ENCODE measurements at regions not wholly inside any gene's neighbourhood (a gene's known extent, or its start where the extent isn't known, plus 50 kb on each side); places are given as distances from the start of the nearest gene placed in this dataset.

DNA sequence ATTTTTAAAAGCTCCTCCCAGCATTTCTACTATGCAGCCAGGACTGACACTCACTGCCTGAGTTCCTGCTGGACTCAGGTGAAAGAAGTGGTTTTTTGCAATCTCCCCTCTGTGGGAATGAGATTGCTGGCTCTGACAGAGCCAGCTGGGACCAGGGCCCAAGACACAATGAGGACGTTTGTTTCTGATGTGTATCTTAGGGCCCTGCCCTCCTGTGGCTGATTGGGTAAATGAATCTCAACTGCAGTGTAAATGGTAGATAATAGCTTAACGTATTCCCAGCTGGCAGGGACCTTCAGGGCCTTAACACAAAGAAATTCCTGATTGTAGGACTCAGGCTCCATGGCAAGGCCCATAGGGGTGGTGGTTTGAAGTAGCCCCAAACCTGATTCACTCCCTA lies 85.8 kb upstream of the PRPS1 start:
- TF ChIP-seq, protein P1, sequence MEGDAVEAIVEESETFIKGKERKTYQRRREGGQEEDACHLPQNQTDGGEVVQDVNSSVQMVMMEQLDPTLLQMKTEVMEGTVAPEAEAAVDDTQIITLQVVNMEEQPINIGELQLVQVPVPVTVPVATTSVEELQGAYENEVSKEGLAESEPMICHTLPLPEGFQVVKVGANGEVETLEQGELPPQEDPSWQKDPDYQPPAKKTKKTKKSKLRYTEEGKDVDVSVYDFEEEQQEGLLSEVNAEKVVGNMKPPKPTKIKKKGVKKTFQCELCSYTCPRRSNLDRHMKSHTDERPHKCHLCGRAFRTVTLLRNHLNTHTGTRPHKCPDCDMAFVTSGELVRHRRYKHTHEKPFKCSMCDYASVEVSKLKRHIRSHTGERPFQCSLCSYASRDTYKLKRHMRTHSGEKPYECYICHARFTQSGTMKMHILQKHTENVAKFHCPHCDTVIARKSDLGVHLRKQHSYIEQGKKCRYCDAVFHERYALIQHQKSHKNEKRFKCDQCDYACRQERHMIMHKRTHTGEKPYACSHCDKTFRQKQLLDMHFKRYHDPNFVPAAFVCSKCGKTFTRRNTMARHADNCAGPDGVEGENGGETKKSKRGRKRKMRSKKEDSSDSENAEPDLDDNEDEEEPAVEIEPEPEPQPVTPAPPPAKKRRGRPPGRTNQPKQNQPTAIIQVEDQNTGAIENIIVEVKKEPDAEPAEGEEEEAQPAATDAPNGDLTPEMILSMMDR (IDR thresholded peaks at IDR 0.05), result peak in 3 of 6 experiments; percentile 17 to 40 (median 33)
- TF ChIP-seq POLR2A (IDR thresholded peaks at IDR 0.05), result no peak
- H3K36me3 ChIP-seq, result no peaks in the 10 kb centered on the region
- H3K4me1 ChIP-seq, result no peaks in the 10 kb centered on the region
- H3K9me3 ChIP-seq, result no peaks in the 10 kb centered on the region
- H3K27me3 ChIP-seq, result no peaks in the 10 kb centered on the region
- intact Hi-C loops (cut with DNase I), result no loop called here
- H3K27ac ChIP-seq, result no peak overlapping the region
- DNase-seq, result peak; percentile 44 to 51
- H3K4me3 ChIP-seq (replicated peaks in 1 of 3), result no peak overlapping the region
- WGBS, 2 donors, result 0 to 67% methylated on average over 1 of the region's 2 CpGs

DNA sequence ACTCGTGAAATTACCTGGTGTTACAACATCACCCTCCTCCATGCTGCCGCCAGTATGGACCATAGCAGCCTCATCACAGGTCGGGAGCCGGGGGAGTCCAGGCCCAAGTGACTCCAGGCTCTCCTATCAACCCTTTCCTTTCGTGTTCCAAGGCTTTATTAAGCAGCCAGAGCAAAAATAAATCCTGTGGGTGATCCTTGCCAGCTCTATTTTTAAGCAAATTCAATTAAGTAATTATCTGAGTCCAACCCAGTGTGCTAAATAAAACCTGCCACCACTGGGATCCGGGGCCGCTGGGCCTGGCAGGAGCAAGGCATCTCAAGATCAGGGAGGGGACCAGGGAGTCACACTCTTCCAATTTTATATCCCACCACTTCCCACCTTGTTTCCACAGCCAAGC lies 80.7 kb upstream of the PRPS1 start:
- H3K4me1 ChIP-seq, result peaks cover 9 to 14% of the 10 kb centered on the region in 2 donors
- intact Hi-C loops (cut with DNase I), result no loop called here
- H3K36me3 ChIP-seq, result no peaks in the 10 kb centered on the region
- H3K9me3 ChIP-seq, result no peaks in the 10 kb centered on the region
- H3K4me3 ChIP-seq (replicated peaks in 1 of 3), result no peak overlapping the region
- WGBS, 2 donors, result 89 to 90% methylated on average over 7 of the region's 7 CpGs
- no peak overlapping the region for H3K27ac ChIP-seq
- no peak for TF ChIP-seq POLR2A (IDR thresholded peaks at IDR 0.05)
- TF ChIP-seq, protein P1 (IDR thresholded peaks at IDR 0.05), result no peak
- H3K27me3 ChIP-seq, result peaks cover 3% of the 10 kb centered on the region
- DNase-seq, result no peak

DNA sequence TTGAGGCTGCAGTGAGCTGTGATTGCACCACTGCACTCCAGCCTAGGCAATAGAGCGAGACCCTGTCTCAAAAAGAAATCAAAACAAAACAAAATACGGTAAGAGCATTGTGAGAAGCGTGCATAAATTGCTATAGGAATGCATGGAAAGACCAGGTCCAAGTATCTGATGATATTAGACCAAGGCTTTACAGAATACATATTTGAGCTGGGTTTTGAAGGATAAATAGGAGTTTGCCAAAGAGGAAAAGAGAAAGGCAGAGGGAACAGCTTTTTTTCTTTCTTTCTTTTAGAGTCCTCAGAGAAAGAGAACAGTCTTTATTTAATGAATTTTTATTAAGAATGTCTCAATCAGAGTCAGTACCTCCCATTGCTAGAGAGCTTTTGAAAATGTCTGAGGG lies 79.5 kb upstream of the PRPS1 start:
- H3K9me3 ChIP-seq, result no peaks in the 10 kb centered on the region
- H3K36me3 ChIP-seq, result no peaks in the 10 kb centered on the region
- 88 to 90% methylated on average over 3 of the region's 3 CpGs for WGBS, 2 donors
- no peak for DNase-seq
- no peak for TF ChIP-seq POLR2A (IDR thresholded peaks at IDR 0.05)
- H3K27ac ChIP-seq, result no peak overlapping the region
- H3K27me3 ChIP-seq, result peaks cover 3% of the 10 kb centered on the region
- intact Hi-C loops (cut with DNase I), result no loop called here
- H3K4me3 ChIP-seq (replicated peaks in 1 of 3), result no peak overlapping the region
- peaks cover 13 to 20% of the 10 kb centered on the region in 2 donors for H3K4me1 ChIP-seq

GRCh38 chrX:107549504-107549903 lies 78.8 kb upstream of the PRPS1 start:
- no peak for DNase-seq
- peaks cover 3% of the 10 kb centered on the region for H3K27me3 ChIP-seq
- peaks cover 13 to 20% of the 10 kb centered on the region in 2 donors for H3K4me1 ChIP-seq
- intact Hi-C loops (cut with DNase I), result no loop called here
- H3K27ac ChIP-seq, result no peak overlapping the region
- TF ChIP-seq, protein P1 (IDR thresholded peaks at IDR 0.05), result no peak
- TF ChIP-seq POLR2A (IDR thresholded peaks at IDR 0.05), result no peak
- no peak overlapping the region for H3K4me3 ChIP-seq (replicated peaks in 1 of 3)
- H3K9me3 ChIP-seq, result no peaks in the 10 kb centered on the region
- WGBS, 2 donors, result 92 to 93% methylated on average over 5 of the region's 5 CpGs
- H3K36me3 ChIP-seq, result no peaks in the 10 kb centered on the region

- WGBS, 2 donors, result 13 to 17% methylated on average over 1 to 3 of the region's 7 CpGs
- DNase-seq, result peak; percentile 93
- peak in 1 of 2 donors; percentile 43 for TF ChIP-seq POLR2A (IDR thresholded peaks at IDR 0.05)
- TF ChIP-seq, protein P1 (IDR thresholded peaks at IDR 0.05), result no peak
- H3K27me3 ChIP-seq, result peaks cover 3% of the 10 kb centered on the region
- H3K4me1 ChIP-seq, result peaks cover 13 to 20% of the 10 kb centered on the region in 2 donors
- no peaks in the 10 kb centered on the region for H3K36me3 ChIP-seq
- H3K9me3 ChIP-seq, result no peaks in the 10 kb centered on the region
- H3K4me3 ChIP-seq (replicated peaks in 1 of 3), result no peak overlapping the region
- H3K27ac ChIP-seq, result peak overlapping the region; percentile 36 to 67 (median 66)
- intact Hi-C loops (cut with DNase I), result no loop called here
Measured at GRCh38 chrX:107551546-107551945, 76.8 kb upstream of the PRPS1 start.

DNA sequence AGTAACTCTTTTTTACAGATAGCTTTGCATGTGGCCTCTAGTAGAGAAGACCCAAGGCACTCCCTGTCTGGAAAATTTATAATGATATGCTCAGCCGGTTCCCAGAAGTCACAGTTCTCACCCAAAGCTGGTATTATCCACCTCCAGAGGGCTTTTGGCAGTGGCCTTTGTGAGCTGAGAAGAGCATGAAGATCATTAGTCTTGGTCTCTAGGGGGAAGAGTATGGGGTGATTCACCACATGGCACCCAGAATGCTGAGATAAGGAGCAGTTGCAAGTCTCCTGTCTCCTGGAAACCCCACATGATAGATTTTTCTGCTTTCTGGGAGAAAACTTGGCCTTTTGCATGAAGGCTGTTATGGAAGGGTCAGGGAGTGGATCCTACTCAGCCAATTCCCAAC lies 75.4 kb upstream of the PRPS1 start:
- H3K4me1 ChIP-seq, result peaks cover 13 to 20% of the 10 kb centered on the region in 2 donors
- H3K27ac ChIP-seq, result peak overlapping the region in 2 of 3 donors; percentile 25 to 60
- 17 to 20% methylated on average over 1 of the region's 1 CpG for WGBS, 2 donors
- TF ChIP-seq POLR2A (IDR thresholded peaks at IDR 0.05), result no peak
- TF ChIP-seq, protein P1 (IDR thresholded peaks at IDR 0.05), result no peak
- no peak overlapping the region for H3K4me3 ChIP-seq (replicated peaks in 1 of 3)
- H3K27me3 ChIP-seq, result peaks cover 3% of the 10 kb centered on the region
- intact Hi-C loops (cut with DNase I), result no loop called here
- H3K9me3 ChIP-seq, result no peaks in the 10 kb centered on the region
- H3K36me3 ChIP-seq, result no peaks in the 10 kb centered on the region
- DNase-seq, result no peak
